Fibroblast of lung (primary cell): ENCODE measurements at regions not wholly inside any gene's neighbourhood (a gene's known extent, or its start where the extent isn't known, plus 50 kb on each side); places are given as distances from the start of the nearest gene placed in this dataset.
"Not testable (repeated sequence)": the region's sequence is repeated elsewhere in the genome, so short reads cannot be mapped to it uniquely, and the experiment has no call there.

ENCODE experiments used
- DNase-seq, 2 donors: peaks; one replicate each; pipeline versions ENCODE4 v3.0.0 to v3.0.0-alpha.2; 2010; ENCODE audit warnings: low read depth in 2 of 2
- H2AFZ ChIP-seq: 2 replicates; pipeline ENCODE4 v1.5.1; 2012; ENCODE audit warnings: low read length, control low read depth, inconsistent platforms
- H3K27ac ChIP-seq: 2 replicates; pipeline ENCODE4 v1.5.1; 2011; ENCODE audit warnings: low read length, control low read depth; ENCODE audit not compliant: insufficient read depth
- H3K27me3 ChIP-seq: 2 replicates; pipeline ENCODE4 v1.5.1; 2011; ENCODE audit warnings: mild to moderate bottlenecking, low read length; ENCODE audit not compliant: control insufficient read depth, insufficient read depth
- H3K36me3 ChIP-seq: 2 replicates; pipeline ENCODE4 v1.5.1; 2011; ENCODE audit warnings: low read length; ENCODE audit not compliant: control insufficient read depth, insufficient read depth
- H3K4me1 ChIP-seq: 2 replicates; pipeline ENCODE4 v1.5.1; 2011; ENCODE audit warnings: low read length; ENCODE audit not compliant: control insufficient read depth, insufficient read depth; ENCODE audit errors: extremely low read depth
- H3K4me2 ChIP-seq: 2 replicates; pipeline ENCODE4 v1.5.1; 2011; ENCODE audit warnings: low read length, control low read depth; ENCODE audit not compliant: insufficient read depth; ENCODE audit errors: extremely low read depth
- H3K4me3 ChIP-seq, 4 experiments: fragments of 200-600 bp in 1 of 4; sonication (generic) in 1 of 4; replicated peaks in 1 of 4; 2 replicates each; pipeline ENCODE4 v1.5.1; 2011 to 2016; ENCODE audit warnings: low read length in 4 of 4, low read depth in 3 of 4, mild to moderate bottlenecking in 3 of 4, control low read depth in 2 of 4, inconsistent platforms in 1 of 4, mixed read lengths in 1 of 4; ENCODE audit not compliant: insufficient read depth in 1 of 4; ENCODE audit errors: control extremely low read depth in 1 of 4
- H3K79me2 ChIP-seq: 2 replicates; pipeline ENCODE4 v1.5.1; 2012; ENCODE audit warnings: mild to moderate bottlenecking, low read length, inconsistent platforms; ENCODE audit not compliant: control insufficient read depth, insufficient read depth
- H3K9ac ChIP-seq: 2 replicates; pipeline ENCODE4 v1.5.1; 2011; ENCODE audit warnings: mild to moderate bottlenecking, low read length, control low read depth; ENCODE audit not compliant: insufficient read depth
- H3K9me3 ChIP-seq: 2 replicates; pipeline ENCODE4 v1.5.1; 2012; ENCODE audit warnings: low read depth, low read length; ENCODE audit not compliant: control insufficient read depth, insufficient read depth
- H4K20me1 ChIP-seq: 2 replicates; pipeline ENCODE4 v1.5.1; 2011; ENCODE audit warnings: low read length; ENCODE audit not compliant: control insufficient read depth, insufficient read depth; ENCODE audit errors: extremely low read depth
- CTCF ChIP-seq, 2 donors: IDR thresholded peaks in 1 of 2; conservative IDR thresholded peaks in 1 of 2; 1 replicate in 1 of 2; 2 replicates in 1 of 2; pipeline ENCODE4 v1.5.1; 2011 to 2012; ENCODE audit warnings: low read length in 2 of 2, control low read depth in 1 of 2, inconsistent platforms in 1 of 2, low read depth in 1 of 2, mild to moderate bottlenecking in 1 of 2
- EZH2 ChIP-seq: IDR thresholded peaks from 2 replicates; pipeline ENCODE4 v1.5.1; 2012; ENCODE audit warnings: low read length, control low read depth, mild to moderate bottlenecking; ENCODE audit errors: missing control alignments

- no peak for DNase-seq
- H3K27me3 ChIP-seq = no peaks in the 10 kb centered on the region
- no peaks in the 10 kb centered on the region for H3K9me3 ChIP-seq
- H3K4me3 ChIP-seq = no peak overlapping the region
- H3K9ac ChIP-seq = no peak overlapping the region
- no peaks in the 10 kb centered on the region for H3K36me3 ChIP-seq
- no peaks in the 10 kb centered on the region for H4K20me1 ChIP-seq
- H2AFZ ChIP-seq = no peak overlapping the region
- H3K4me1 ChIP-seq = no peaks in the 10 kb centered on the region
- no peak for TF ChIP-seq EZH2
- no peak for TF ChIP-seq CTCF (conservative IDR thresholded peaks at IDR 0.05 in 1 of 2, IDR thresholded peaks at IDR 0.05 in 1 of 2; ENCODE audit: low read depth in 1 of 2, low read length in 2 of 2)
- H3K4me2 ChIP-seq = no peak overlapping the region
- no peaks in the 10 kb centered on the region for H3K79me2 ChIP-seq
- H3K27ac ChIP-seq = no peak overlapping the region
These were observed 309.0 kb downstream of the CTH start for GRCh38 chr1:70720109-70720508.

- no peaks in the 10 kb centered on the region for H3K27me3 ChIP-seq
- no peaks in the 10 kb centered on the region for H3K9me3 ChIP-seq
- no peak overlapping the region for H3K27ac ChIP-seq
- no peaks in the 10 kb centered on the region for H4K20me1 ChIP-seq
- H3K4me3 ChIP-seq = no peak overlapping the region
- no peak overlapping the region for H3K4me2 ChIP-seq
- DNase-seq = no peak
- H2AFZ ChIP-seq = no peak overlapping the region
- TF ChIP-seq CTCF (conservative IDR thresholded peaks at IDR 0.05 in 1 of 2, IDR thresholded peaks at IDR 0.05 in 1 of 2; ENCODE audit: low read depth in 1 of 2, low read length in 2 of 2) = no peak
- TF ChIP-seq EZH2 = no peak
- H3K79me2 ChIP-seq = no peaks in the 10 kb centered on the region
- no peaks in the 10 kb centered on the region for H3K36me3 ChIP-seq
- H3K4me1 ChIP-seq = no peaks in the 10 kb centered on the region
- no peak overlapping the region for H3K9ac ChIP-seq
These were observed 309.5 kb downstream of the CTH start for GRCh38 chr1:70720521-70720920.

- Histone ChIP-seq H3K4me3 (no peak overlapping the region), H3K4me1 (no peaks in the 10 kb centered on the region), H3K79me2 (no peaks in the 10 kb centered on the region), H3K4me2 (no peak overlapping the region), H3K9me3 (no peaks in the 10 kb centered on the region), H4K20me1 (no peaks in the 10 kb centered on the region), H3K27me3 (no peaks in the 10 kb centered on the region), H2AFZ (no peak overlapping the region), H3K36me3 (no peaks in the 10 kb centered on the region), H3K27ac (no peak overlapping the region), H3K9ac (no peak overlapping the region)
- TF ChIP-seq CTCF (conservative IDR thresholded peaks at IDR 0.05 in 1 of 2, IDR thresholded peaks at IDR 0.05 in 1 of 2; ENCODE audit: low read depth in 1 of 2, low read length in 2 of 2) = no peak
- no peak for TF ChIP-seq EZH2
- no peak for DNase-seq
These were observed 316.9 kb downstream of the CTH start for GRCh38 chr1:70727886-70728489.

- H4K20me1 ChIP-seq, H3K79me2 ChIP-seq, H3K9ac ChIP-seq, H3K9me3 ChIP-seq, H3K4me3 ChIP-seq, H3K4me2 ChIP-seq, DNase-seq, H3K27ac ChIP-seq, H3K36me3 ChIP-seq, H3K4me1 ChIP-seq, H2AFZ ChIP-seq, H3K27me3 ChIP-seq: not testable (repeated sequence)
These were observed 311.1 kb downstream of the PTGER3 start for GRCh38 chr1:70736518-70736917.
